ENCODE measurements at regions not wholly inside any gene's neighbourhood (a gene's known extent, or its start where the extent isn't known, plus 50 kb on each side); places are given as distances from the start of the nearest gene placed in this dataset.

DNA sequence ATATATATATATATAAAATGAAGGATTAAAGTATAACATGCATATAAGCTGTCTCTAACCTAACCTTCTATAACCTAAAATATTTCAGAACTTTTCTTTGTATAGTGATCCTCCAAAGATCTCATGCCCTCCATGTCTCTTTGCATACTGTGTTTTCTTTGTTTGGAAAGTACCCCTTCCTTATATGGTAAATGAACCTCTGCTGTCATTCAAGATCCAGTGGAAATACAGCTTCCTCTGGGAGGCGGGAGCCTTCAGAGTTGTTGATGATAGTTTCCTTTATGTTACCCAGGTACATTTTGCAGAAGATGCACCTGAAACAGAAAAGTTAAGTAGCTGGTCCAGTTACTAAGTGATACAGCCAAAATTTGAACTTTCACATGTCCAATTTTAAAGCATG lies 233.3 kb upstream of the FOXP2 start:
- TF ChIP-seq, protein P1, sequence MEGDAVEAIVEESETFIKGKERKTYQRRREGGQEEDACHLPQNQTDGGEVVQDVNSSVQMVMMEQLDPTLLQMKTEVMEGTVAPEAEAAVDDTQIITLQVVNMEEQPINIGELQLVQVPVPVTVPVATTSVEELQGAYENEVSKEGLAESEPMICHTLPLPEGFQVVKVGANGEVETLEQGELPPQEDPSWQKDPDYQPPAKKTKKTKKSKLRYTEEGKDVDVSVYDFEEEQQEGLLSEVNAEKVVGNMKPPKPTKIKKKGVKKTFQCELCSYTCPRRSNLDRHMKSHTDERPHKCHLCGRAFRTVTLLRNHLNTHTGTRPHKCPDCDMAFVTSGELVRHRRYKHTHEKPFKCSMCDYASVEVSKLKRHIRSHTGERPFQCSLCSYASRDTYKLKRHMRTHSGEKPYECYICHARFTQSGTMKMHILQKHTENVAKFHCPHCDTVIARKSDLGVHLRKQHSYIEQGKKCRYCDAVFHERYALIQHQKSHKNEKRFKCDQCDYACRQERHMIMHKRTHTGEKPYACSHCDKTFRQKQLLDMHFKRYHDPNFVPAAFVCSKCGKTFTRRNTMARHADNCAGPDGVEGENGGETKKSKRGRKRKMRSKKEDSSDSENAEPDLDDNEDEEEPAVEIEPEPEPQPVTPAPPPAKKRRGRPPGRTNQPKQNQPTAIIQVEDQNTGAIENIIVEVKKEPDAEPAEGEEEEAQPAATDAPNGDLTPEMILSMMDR (IDR thresholded peaks at IDR 0.05): no peak
- no peak for TF ChIP-seq EZH2 (IDR thresholded peaks at IDR 0.05)

Measured in neural progenitor cell (in vitro differentiated cells).